Bronchial epithelial cell (primary cell): ENCODE measurements at regions not wholly inside any gene's neighbourhood (a gene's known extent, or its start where the extent isn't known, plus 50 kb on each side); places are given as distances from the start of the nearest gene placed in this dataset.

Source experiments
- DNase-seq: peaks from one replicate; pipeline ENCODE4 v3.0.0-alpha.2; 2010; ENCODE audit warnings: low read depth
- FAIRE-seq: peaks from 2 replicates; lab custom pipeline; 2011; peaks lifted over from hg19 to GRCh38; lab: Jason Lieb, UNC
- H3K27me3 ChIP-seq: 2 replicates; pipeline ENCODE4 v1.5.1; 2011; ENCODE audit warnings: low read length; ENCODE audit not compliant: control insufficient read depth, insufficient read depth
- H3K36me3 ChIP-seq: 2 replicates; pipeline ENCODE4 v1.5.1; 2011; ENCODE audit warnings: low read length; ENCODE audit not compliant: control insufficient read depth, insufficient read depth
- H3K4me3 ChIP-seq: 2 replicates; pipeline ENCODE4 v1.5.1; 2011; ENCODE audit warnings: mild to moderate bottlenecking, low read depth, low read length, control low read depth
- TF ChIP-seq, protein P1 (sequence below): IDR thresholded peaks from 2 replicates; pipeline ENCODE4 v1.5.1; 2011; ENCODE audit warnings: mild to moderate bottlenecking, moderate library complexity, low read length, control low read depth, inconsistent platforms; ENCODE audit not compliant: insufficient read depth, severe bottlenecking

DNA sequence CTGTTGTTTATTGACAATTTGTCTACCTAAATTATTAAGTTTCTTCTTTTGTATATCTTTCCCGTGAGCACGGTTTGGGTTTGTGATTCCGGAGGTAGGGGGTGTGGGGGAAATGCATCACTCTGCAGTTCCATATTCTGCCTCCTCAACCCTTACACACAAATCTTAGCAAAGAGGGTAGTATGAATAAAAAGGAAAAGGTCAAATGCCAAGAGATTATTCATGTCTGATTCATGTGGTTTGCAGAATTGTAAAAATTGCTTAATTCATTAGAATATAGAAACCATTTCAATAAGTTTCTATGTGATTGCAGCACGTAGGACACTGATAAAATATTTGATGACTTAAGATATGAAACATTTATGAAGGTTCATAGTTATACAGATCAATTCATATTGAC, 601.9 kb downstream of the SEMA5A start:
- DNase-seq, result peak; percentile 67

DNA sequence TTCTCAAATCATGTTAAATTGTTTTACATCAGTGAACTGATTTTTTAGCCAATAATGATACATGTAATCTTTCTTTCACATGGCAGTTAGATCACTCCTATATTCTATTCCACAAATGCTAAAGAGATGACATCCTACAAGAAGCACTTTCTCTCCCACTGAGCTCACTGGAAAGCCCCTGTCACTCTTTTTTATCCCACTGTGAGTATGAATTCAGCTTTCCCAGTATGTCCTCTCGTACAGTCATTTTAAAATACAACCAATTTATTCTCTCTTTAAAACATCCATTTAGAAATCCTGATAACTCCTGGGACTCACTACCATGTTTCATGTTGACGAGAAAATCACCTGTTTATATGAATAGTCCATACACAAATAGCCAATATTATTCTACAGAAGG, 599.9 kb downstream of the SEMA5A start:
- TF ChIP-seq, protein P1, sequence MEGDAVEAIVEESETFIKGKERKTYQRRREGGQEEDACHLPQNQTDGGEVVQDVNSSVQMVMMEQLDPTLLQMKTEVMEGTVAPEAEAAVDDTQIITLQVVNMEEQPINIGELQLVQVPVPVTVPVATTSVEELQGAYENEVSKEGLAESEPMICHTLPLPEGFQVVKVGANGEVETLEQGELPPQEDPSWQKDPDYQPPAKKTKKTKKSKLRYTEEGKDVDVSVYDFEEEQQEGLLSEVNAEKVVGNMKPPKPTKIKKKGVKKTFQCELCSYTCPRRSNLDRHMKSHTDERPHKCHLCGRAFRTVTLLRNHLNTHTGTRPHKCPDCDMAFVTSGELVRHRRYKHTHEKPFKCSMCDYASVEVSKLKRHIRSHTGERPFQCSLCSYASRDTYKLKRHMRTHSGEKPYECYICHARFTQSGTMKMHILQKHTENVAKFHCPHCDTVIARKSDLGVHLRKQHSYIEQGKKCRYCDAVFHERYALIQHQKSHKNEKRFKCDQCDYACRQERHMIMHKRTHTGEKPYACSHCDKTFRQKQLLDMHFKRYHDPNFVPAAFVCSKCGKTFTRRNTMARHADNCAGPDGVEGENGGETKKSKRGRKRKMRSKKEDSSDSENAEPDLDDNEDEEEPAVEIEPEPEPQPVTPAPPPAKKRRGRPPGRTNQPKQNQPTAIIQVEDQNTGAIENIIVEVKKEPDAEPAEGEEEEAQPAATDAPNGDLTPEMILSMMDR, result no peak
- H3K36me3 ChIP-seq, result no peaks in the 10 kb centered on the region
- H3K27me3 ChIP-seq, result no peaks in the 10 kb centered on the region
- no peak overlapping the region for H3K4me3 ChIP-seq
- FAIRE-seq (no peak), DNase-seq (no peak)

More for the DNA sequence above, 601.9 kb downstream of the SEMA5A start:
- H3K4me3 ChIP-seq, result no peak overlapping the region
- TF ChIP-seq, protein P1, result no peak
- FAIRE-seq, result no peak
- no peaks in the 10 kb centered on the region for H3K36me3 ChIP-seq
- H3K27me3 ChIP-seq, result no peaks in the 10 kb centered on the region

DNA sequence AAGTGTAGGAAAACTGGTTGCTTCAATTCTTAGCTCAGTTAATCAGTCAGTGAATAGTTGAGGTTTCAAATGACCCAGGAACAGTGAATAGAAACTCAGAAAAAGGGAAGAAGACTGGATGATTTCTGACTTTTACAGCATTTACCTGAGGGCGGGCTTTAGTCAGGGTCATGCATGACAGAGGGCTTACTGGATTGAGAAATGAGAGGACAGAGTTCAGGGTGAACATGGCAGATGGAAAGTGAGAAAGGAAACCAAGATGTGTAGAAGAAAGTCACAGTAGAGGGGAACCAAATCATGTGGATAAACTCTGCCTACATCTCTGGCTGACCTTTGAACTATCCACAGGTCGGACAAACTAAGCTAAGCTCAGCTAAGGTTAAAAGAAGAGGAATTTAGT, 596.0 kb downstream of the SEMA5A start:
- FAIRE-seq (no peak), DNase-seq (no peak)
- Histone ChIP-seq H3K27me3 (no peaks in the 10 kb centered on the region), H3K4me3 (no peak overlapping the region), H3K36me3 (no peaks in the 10 kb centered on the region)
- TF ChIP-seq, protein P1, result no peak

DNA sequence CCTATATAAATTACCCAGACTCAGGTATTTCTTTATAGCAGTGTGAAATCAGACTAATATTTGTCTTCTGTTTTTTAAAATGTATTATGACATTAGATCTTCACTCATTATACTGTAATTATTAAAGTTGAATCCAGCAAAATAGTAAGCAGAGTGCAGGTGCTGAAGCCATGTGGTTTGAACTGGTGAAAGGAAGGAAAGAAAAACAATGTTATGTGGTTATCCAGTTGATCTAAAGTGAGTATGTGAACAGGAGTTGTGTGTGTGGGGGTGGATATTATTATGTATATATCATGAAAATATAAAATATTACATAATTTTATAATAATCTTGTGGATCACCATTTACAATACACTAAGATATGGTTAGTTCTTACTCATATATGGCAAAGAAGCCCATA, 593.7 kb downstream of the SEMA5A start:
- TF ChIP-seq, protein P1, result no peak
- H3K4me3 ChIP-seq, result no peak overlapping the region
- H3K27me3 ChIP-seq, result no peaks in the 10 kb centered on the region
- FAIRE-seq, result no peak
- no peaks in the 10 kb centered on the region for H3K36me3 ChIP-seq
- no peak for DNase-seq

DNA sequence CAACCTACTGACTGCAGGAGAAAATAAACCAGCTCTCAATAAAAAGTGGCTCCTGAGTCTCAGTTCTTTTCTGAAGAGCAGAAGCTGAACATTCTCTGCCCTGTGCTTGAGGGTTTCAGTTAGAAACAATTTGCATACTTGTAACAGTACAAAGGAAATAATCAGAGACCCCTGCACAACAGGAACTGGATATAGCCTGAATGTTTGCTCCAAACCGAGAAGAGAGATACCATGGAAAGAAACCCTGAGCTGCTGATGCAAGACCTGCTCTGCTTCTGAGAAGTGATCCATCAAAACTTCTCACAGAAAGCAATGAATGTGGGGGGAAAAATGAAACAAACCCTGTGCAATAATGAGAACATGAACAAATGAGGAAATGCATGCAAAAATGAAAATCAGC, 592.9 kb downstream of the SEMA5A start:
- Histone ChIP-seq H3K27me3 (no peaks in the 10 kb centered on the region), H3K36me3 (no peaks in the 10 kb centered on the region), H3K4me3 (no peak overlapping the region)
- DNase-seq (no peak), FAIRE-seq (no peak)
- TF ChIP-seq, protein P1, result no peak

DNA sequence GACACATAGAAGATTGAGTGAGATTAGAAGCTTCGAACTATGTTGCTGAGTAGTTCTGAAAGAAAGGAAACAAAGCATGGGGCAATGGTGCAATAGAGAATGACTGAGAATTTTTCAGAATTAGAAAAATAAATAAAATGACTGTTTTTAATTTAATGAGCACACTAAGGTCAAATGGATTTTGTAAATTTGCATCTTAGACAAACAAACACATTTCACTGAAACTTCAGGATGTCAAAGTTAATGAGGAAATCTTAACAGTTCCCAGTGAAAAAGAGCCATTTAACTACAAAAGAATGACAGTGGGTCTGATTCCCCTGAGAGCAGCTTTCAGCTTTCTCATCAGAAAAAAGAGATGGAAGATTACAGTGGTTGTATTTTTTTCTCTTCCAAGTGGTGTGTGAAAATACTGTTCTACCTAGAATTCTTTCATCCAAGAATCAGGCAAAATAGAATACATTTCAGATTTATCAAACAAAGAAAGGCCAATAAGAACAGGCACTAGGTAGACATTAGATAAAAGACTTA, 591.9 kb downstream of the SEMA5A start:
- TF ChIP-seq, protein P1, result no peak
- no peaks in the 10 kb centered on the region for H3K27me3 ChIP-seq
- H3K36me3 ChIP-seq, result no peaks in the 10 kb centered on the region
- no peak for DNase-seq
- no peak overlapping the region for H3K4me3 ChIP-seq
- FAIRE-seq, result no peak
